T-cell (primary cell): ENCODE measurements at regions not wholly inside any gene's neighbourhood (a gene's known extent, or its start where the extent isn't known, plus 50 kb on each side); places are given as distances from the start of the nearest gene placed in this dataset.

ENCODE experiments used
- ATAC-seq, 4 experiments: fragments of 200-7000 bp in 3 of 4; fragments of 150-1000 bp in 1 of 4; cut with Tn5 transposase; replicated peaks in 1 of 4; 1 replicate in 3 of 4; 2 replicates in 1 of 4; pipeline ENCODE4 v1.10.0; 2021; ENCODE audit warnings: moderate library complexity in 3 of 4, mild to moderate bottlenecking in 2 of 4, moderate number of reproducible peaks in 1 of 4
- CTCF ChIA-PET, 2 donors: fragments of 300-600 bp; sonication (Branson Sonifier 250); formaldehyde crosslinking; loops; one replicate each; lab custom pipeline; 2022; ENCODE audit warnings: antibody characterized with exemption in 2 of 2; lab: Charles Lee
- POLR2A ChIA-PET, 2 donors: fragments of 300-600 bp; sonication (Branson Sonifier 250); formaldehyde crosslinking; loops; one replicate each; lab custom pipeline; 2022; ENCODE audit warnings: antibody characterized with exemption in 2 of 2; lab: Charles Lee
- DNase-seq, 35 experiments: peaks; one replicate each; pipeline versions ENCODE4 v3.0.0 to v3.0.0-alpha.2; 2013 to 2023
- H3K27ac ChIP-seq: one replicate; pipeline ENCODE4 v1.5.1; 2013; ENCODE audit warnings: low read length
- H3K27me3 ChIP-seq, 2 experiments: replicated peaks in 1 of 2; 1 replicate in 1 of 2; 2 replicates in 1 of 2; pipeline versions ENCODE4 v1.6.1 to v1.7.0; 2013; ENCODE audit warnings: low read length in 1 of 2, mixed read lengths in 1 of 2; ENCODE audit not compliant: control insufficient read depth in 2 of 2, insufficient read depth in 2 of 2; ENCODE audit errors: extremely low read depth in 1 of 2
- H3K36me3 ChIP-seq, 2 donors: 1 replicate in 1 of 2; 2 replicates in 1 of 2; pipeline versions ENCODE4 v1.6.1 to v1.7.0; 2013; ENCODE audit warnings: low read length in 1 of 2; ENCODE audit not compliant: control insufficient read depth in 2 of 2, insufficient read depth in 1 of 2; ENCODE audit errors: extremely low read depth in 1 of 2
- H3K4me1 ChIP-seq, 2 experiments: 1 replicate in 1 of 2; 2 replicates in 1 of 2; pipeline versions ENCODE4 v1.6.1 to v1.7.0; 2013; ENCODE audit warnings: low read length in 2 of 2, mixed read lengths in 1 of 2; ENCODE audit not compliant: insufficient read depth in 2 of 2, control insufficient read depth in 1 of 2; ENCODE audit errors: extremely low read depth in 1 of 2
- H3K4me3 ChIP-seq, 2 donors: 1 replicate in 1 of 2; 2 replicates in 1 of 2; pipeline versions ENCODE4 v1.5.1 to v1.7.0; 2013; ENCODE audit warnings: mild to moderate bottlenecking in 2 of 2, low read length in 1 of 2, moderate library complexity in 1 of 2; ENCODE audit not compliant: control insufficient read depth in 1 of 2; ENCODE audit errors: extremely low read depth in 1 of 2
- H3K9me3 ChIP-seq: 2 replicates; pipeline ENCODE4 v1.7.0; 2013
- H3K27ac Mint-ChIP-seq, 2 donors: one replicate each; pipeline ENCODE4 v1.8.0; 2020 to 2021; ENCODE audit warnings: mild to moderate bottlenecking in 2 of 2, mixed read lengths in 2 of 2
- H3K27me3 Mint-ChIP-seq, 2 donors: one replicate each; pipeline ENCODE4 v1.8.0; 2021 to 2022; ENCODE audit warnings: mixed read lengths in 2 of 2
- H3K36me3 Mint-ChIP-seq: one replicate; pipeline ENCODE4 v1.8.0; 2021; ENCODE audit warnings: mixed read lengths
- H3K4me1 Mint-ChIP-seq, 3 donors: one replicate each; pipeline ENCODE4 v1.8.0; 2020 to 2022; ENCODE audit warnings: mixed read lengths in 3 of 3, mild to moderate bottlenecking in 1 of 3
- H3K4me3 Mint-ChIP-seq, 3 donors: one replicate each; pipeline ENCODE4 v1.8.0; 2020 to 2022; ENCODE audit warnings: mild to moderate bottlenecking in 3 of 3, mixed read lengths in 3 of 3, moderate library complexity in 3 of 3
- H3K9me3 Mint-ChIP-seq, 3 donors: one replicate each; pipeline ENCODE4 v1.8.0; 2020 to 2022; ENCODE audit warnings: mixed read lengths in 3 of 3
- WGBS: methylation state at CpG from one replicate; pipeline ENCODE4 v1.1.5; 2013; ENCODE audit warnings: missing lambda C conversion rate; ENCODE audit not compliant: insufficient coverage; 5-methylcytosine and 5-hydroxymethylcytosine counted together

DNA sequence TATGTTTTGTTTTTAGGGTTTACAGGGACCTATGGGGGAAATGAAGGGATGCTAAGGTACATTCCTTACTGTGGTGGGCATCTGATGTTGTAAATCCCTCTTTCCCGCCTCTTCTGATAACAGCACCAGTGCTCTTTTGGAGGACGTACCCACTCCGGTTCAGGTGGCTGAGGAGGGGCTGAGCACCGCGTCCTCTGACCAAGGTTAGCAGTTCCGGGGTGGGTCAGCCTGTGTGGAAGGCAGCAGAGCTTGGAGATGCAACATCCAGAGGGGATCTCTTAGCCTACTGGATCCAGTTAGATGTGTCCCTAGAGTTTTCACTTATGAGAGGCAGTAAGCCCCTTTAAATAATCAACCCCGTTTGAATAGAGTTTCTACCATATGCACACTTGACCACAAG, 135.3 kb upstream of the KCNG1 start:
- Histone ChIP-seq H3K27me3 (peaks cover 2 to 35% of the 10 kb centered on the region in 2 experiments), H3K9me3 (no peaks in the 10 kb centered on the region), H3K4me3 (no peak overlapping the region), H3K36me3 (no peaks in the 10 kb centered on the region), H3K27ac (no peak overlapping the region), H3K4me1 (no peaks in the 10 kb centered on the region)
- DNase-seq, result no peak
- H3K36me3 Mint-ChIP-seq, result no peaks in the 10 kb centered on the region
- H3K27ac Mint-ChIP-seq, result no peak overlapping the region
- H3K4me3 Mint-ChIP-seq, result no peak overlapping the region
- no peak for ATAC-seq
- WGBS, result 86% methylated on average over 6 of the region's 7 CpGs
- POLR2A ChIA-PET, result no interaction called here
- CTCF ChIA-PET, result no interaction called here
- H3K9me3 Mint-ChIP-seq, result peaks cover 0 to 3% (median 0%) of the 10 kb centered on the region in 3 donors
- H3K27me3 Mint-ChIP-seq, result peaks cover 42 to 73% of the 10 kb centered on the region in 2 donors
- H3K4me1 Mint-ChIP-seq, result peaks cover 0 to 3% (median 0%) of the 10 kb centered on the region in 3 donors

DNA sequence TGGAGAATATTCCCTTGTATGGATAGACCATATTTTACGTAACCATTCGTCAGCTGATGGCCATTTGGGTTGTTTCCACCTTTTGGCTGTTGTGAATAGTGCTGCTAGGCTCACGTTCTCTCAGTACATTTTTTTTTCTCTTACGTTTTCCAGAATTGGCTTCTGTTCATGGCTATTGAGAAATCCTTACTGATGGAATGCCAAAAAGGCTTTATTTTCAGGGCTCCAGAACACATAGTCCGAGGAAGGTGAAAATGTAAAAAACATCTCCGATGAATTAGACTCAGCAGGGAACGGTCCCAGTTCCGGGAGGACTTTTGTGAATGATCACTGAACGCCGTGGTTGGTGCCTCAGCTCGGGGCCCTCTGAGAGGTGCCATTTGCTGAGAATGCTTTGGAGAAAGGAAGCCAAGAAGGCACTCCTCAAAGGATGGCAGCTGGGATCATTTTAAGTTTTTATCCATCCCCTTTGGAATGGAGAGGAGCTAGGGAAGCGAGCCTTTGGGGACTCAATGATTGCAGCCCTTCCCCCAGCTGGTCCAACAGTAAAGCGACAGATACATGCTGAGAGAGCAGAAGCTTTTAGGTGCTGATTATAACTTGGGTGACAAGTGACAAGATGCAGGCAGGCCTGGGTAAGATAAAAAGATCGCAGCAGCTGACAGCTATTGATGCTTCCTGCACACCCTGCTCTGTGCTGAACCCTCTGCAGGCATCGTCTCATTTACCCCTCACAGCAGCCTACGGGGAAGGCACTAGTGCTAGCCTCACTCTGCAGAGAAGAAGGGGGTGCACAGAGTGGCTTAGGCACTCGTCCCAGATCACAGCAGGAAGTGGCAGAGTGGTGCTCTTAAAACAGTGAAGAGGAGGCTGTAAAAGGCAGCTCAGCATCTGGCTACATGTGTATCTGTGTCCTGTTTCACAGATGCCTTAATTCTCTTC, 133.4 kb upstream of the KCNG1 start:
- ATAC-seq (no peak), DNase-seq (no peak)
- Histone ChIP-seq H3K36me3 (no peaks in the 10 kb centered on the region), H3K27ac (no peak overlapping the region), H3K27me3 (peaks cover 2 to 26% of the 10 kb centered on the region in 2 experiments), H3K4me3 (no peak overlapping the region), H3K4me1 (no peaks in the 10 kb centered on the region), H3K9me3 (no peaks in the 10 kb centered on the region)
- WGBS, result 53% methylated on average over 12 of the region's 17 CpGs
- H3K27me3 Mint-ChIP-seq, result peaks cover 28 to 61% of the 10 kb centered on the region in 2 donors
- ChIA-PET CTCF (no interaction called here), POLR2A (no interaction called here)
- H3K4me1 Mint-ChIP-seq, result peaks cover 0 to 3% (median 0%) of the 10 kb centered on the region in 3 donors
- no peak overlapping the region for H3K27ac Mint-ChIP-seq
- H3K4me3 Mint-ChIP-seq, result no peak overlapping the region
- no peaks in the 10 kb centered on the region for H3K36me3 Mint-ChIP-seq
- H3K9me3 Mint-ChIP-seq, result peaks cover 0 to 3% (median 0%) of the 10 kb centered on the region in 3 donors

- ATAC-seq (no peak), DNase-seq (no peak)
- CTCF ChIA-PET, result no interaction called here
- Mint-ChIP-seq H3K36me3 (no peaks in the 10 kb centered on the region), H3K27me3 (peaks cover 18 to 50% of the 10 kb centered on the region in 2 donors), H3K27ac (no peak overlapping the region), H3K9me3 (peaks cover 0 to 3% (median 0%) of the 10 kb centered on the region in 3 donors), H3K4me3 (no peak overlapping the region), H3K4me1 (peaks cover 0 to 3% (median 0%) of the 10 kb centered on the region in 3 donors)
- Histone ChIP-seq H3K36me3 (no peaks in the 10 kb centered on the region), H3K4me1 (no peaks in the 10 kb centered on the region), H3K4me3 (no peak overlapping the region), H3K9me3 (no peaks in the 10 kb centered on the region), H3K27me3 (peaks cover 2 to 18% of the 10 kb centered on the region in 2 experiments), H3K27ac (no peak overlapping the region)
- POLR2A ChIA-PET, result no interaction called here
- WGBS, result 87% methylated on average over 10 of the region's 19 CpGs
Measured at GRCh38 chr20:51154708-51155690, 132.1 kb upstream of the KCNG1 start.

GRCh38 chr20:51153867-51154707, 131.2 kb upstream of the KCNG1 start:
- POLR2A ChIA-PET, result no interaction called here

GRCh38 chr20:51148941-51149340, 126.0 kb upstream of the KCNG1 start:
- H3K27me3 Mint-ChIP-seq, result peaks cover 27 to 30% of the 10 kb centered on the region in 2 donors
- H3K4me3 Mint-ChIP-seq, result no peak overlapping the region
- ATAC-seq (no peak), DNase-seq (no peak)
- peaks cover 2% of the 10 kb centered on the region for H3K9me3 ChIP-seq
- H3K27ac ChIP-seq, result no peak overlapping the region
- H3K4me3 ChIP-seq, result no peak overlapping the region
- peaks cover 0 to 12% (median 9%) of the 10 kb centered on the region in 3 donors for H3K9me3 Mint-ChIP-seq
- no peaks in the 10 kb centered on the region for H3K36me3 ChIP-seq
- H3K4me1 Mint-ChIP-seq, result no peaks in the 10 kb centered on the region
- ChIA-PET CTCF (interaction anchor here in 1 of 2 donors (0.5 kb wide), 1 partner anchor 494 kb away, joined by 3 read pairs; no protein-coding TSS in a partner anchor), POLR2A (interaction anchor here in 1 of 2 donors (0.5 kb wide), 1 partner anchor 764 kb away, joined by 3 read pairs; no protein-coding TSS in a partner anchor)
- H3K27ac Mint-ChIP-seq, result no peak overlapping the region
- H3K27me3 ChIP-seq, result peaks cover 0 to 3% of the 10 kb centered on the region in 2 experiments
- no peaks in the 10 kb centered on the region for H3K4me1 ChIP-seq
- no CpG with 5 or more reads among the region's 2 CpGs for WGBS
- H3K36me3 Mint-ChIP-seq, result no peaks in the 10 kb centered on the region

More at GRCh38 chr20:51153867-51154707, 131.2 kb upstream of the KCNG1 start:
- ATAC-seq, result no peak
- Histone ChIP-seq H3K9me3 (no peaks in the 10 kb centered on the region), H3K27me3 (peaks cover 2 to 13% of the 10 kb centered on the region in 2 experiments), H3K27ac (no peak overlapping the region), H3K36me3 (no peaks in the 10 kb centered on the region), H3K4me1 (no peaks in the 10 kb centered on the region), H3K4me3 (no peak overlapping the region)
- Mint-ChIP-seq H3K4me1 (peaks cover 0 to 3% (median 0%) of the 10 kb centered on the region in 3 donors), H3K27ac (no peak overlapping the region), H3K9me3 (peaks cover 0 to 3% (median 0%) of the 10 kb centered on the region in 3 donors), H3K27me3 (peaks cover 17 to 44% of the 10 kb centered on the region in 2 donors), H3K4me3 (no peak overlapping the region), H3K36me3 (no peaks in the 10 kb centered on the region)
- no peak for DNase-seq
- WGBS, result 75% methylated on average over 4 of the region's 6 CpGs
- CTCF ChIA-PET, result no interaction called here
